ENCODE measurements at regions not wholly inside any gene's neighbourhood (a gene's known extent, or its start where the extent isn't known, plus 50 kb on each side); places are given as distances from the start of the nearest gene placed in this dataset.
"Not testable (repeated sequence)": the region's sequence is repeated elsewhere in the genome, so short reads cannot be mapped to it uniquely, and the experiment has no call there.

- not testable (repeated sequence) for DNase-seq (ENCODE audit: low spot score)
Measured at GRCh38 chr7:150101282-150101681, 221.9 kb upstream of the LRRC61 start.

DNA sequence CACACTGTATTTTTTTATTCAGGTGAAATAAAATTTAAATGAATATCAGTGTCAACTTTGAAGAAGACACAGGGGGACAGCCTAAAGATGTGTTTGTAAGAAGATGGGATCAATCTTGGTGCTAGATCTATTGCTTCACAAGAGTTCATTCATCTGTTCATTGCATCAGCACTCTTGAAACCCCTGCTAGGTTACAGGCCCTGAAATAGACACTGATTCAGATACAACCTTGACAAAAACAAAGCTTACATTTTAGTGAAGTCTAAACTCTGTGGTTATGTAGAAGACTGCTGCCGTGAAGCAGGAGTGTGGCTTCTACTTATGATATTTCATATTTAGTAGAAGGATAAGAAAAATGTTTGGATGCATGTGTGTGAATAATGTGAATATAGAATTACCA, 215.9 kb upstream of the LRRC61 start:
- not testable (repeated sequence) for DNase-seq (ENCODE audit: low spot score)

- not testable (repeated sequence) for DNase-seq (ENCODE audit: low spot score)
Measured at GRCh38 chr7:150110375-150110820, 212.8 kb upstream of the LRRC61 start.

- not testable (repeated sequence) for DNase-seq (ENCODE audit: low spot score)
Measured at GRCh38 chr7:150110882-150111281, 212.3 kb upstream of the LRRC61 start.

DNA sequence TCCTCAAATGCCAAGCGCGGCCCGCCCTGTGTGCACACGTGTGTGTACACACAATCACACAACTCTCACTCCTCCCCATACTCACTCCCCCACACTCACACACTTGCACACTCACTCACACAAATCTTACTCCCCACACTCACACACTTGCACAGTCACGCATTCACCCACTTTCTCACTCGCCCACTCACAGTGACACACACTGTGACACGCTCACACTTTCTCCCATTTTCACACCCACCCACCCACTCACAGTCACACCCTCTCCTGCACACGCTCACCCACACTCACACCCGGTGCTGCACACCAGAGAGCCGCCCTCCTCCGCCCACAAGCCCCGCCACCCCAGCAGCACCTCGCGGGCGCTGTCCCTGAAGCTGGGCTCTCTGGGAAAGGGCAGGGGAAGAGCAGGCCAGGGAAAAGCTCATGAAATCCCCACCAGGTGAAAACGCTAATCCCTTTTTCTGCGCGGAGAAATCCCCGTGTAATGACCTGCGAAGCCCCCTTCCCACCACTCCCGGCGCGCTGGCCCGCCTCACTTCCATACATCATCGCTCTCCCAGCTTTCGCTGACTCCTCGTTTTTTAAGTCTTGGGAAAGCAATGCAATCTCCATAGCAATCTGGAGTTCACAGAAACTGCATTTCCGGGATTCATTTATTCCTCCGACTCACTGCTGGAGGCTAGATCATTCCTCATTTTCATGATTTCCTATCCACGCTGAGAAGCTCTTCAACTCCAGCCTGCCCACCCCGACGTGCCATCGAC, 211.6 kb upstream of the LRRC61 start:
- not testable (repeated sequence) for DNase-seq (ENCODE audit: low spot score)

- DNase-seq (ENCODE audit: low spot score), result not testable (repeated sequence)
Measured at GRCh38 chr7:150113301-150113700, 209.9 kb upstream of the LRRC61 start.

- DNase-seq (ENCODE audit: low spot score), result not testable (repeated sequence)
Measured at GRCh38 chr7:150114591-150114990, 208.6 kb upstream of the LRRC61 start.

DNA sequence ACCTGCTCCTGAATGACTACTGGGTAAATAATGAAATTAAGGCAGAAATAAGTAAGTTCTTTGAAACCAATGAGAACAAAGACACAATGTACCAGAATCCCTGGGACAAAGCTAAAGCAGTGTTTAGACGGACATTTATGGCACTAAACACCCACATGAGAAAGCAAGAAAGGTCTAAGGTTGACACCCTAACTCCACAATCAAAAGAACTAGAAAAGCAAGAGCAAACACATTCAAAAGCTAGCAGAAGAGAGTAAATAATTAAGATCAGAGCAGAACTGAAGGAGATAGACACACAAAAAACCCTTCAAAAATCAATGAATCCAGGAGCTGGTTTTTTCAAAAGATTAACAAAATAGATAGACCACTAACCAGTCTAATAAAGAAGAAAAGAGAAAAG, 203.2 kb upstream of the LRRC61 start:
- not testable (repeated sequence) for DNase-seq (ENCODE audit: low spot score)

DNA sequence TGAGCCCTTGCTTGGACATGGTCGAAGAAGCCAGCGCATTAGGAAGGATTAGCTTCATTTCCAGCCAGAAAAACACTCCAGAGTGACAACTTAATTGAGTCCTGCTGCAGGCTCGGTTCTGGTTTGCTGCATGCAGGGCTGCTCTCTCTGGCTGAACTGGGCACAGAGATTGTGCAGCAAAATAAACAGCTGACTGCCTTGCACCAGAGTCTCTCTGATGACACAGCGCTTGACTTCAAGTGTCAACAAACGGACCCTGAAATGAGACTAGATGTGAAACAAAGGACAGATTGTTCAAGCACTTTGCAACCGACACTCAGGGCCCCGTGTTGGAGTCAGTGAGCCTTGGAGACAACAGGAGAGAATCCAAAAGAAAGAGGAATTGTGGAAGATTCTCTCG, 197.3 kb upstream of the LRRC61 start:
- not testable (repeated sequence) for DNase-seq (ENCODE audit: low spot score)

- DNase-seq (ENCODE audit: low spot score), result not testable (repeated sequence)
Measured at GRCh38 chr7:150134451-150134850, 188.7 kb upstream of the LRRC61 start.

- not testable (repeated sequence) for DNase-seq (ENCODE audit: low spot score)
Measured at GRCh38 chr7:150135620-150136190, 187.4 kb upstream of the LRRC61 start.

DNA sequence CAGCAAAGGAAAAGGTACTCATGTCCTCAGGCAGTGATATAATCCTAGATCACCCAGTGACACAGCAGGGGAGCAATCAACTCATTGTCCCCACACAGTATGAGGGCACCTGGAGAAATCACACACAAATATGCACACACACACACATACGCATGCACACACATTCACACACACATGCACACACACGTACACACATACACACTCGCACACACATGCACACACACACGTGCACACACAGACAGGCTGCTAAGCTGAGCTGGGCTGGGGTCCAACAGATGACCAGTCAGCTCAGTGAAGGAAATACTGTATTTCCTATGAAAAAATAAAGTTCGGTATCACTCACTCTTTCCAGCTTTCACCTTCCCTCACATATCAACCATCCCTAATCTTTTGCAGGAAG, 183.3 kb upstream of the LRRC61 start:
- not testable (repeated sequence) for DNase-seq (ENCODE audit: low spot score)

GRCh38 chr7:150141525-150142345, 181.4 kb upstream of the LRRC61 start:
- DNase-seq (ENCODE audit: low spot score), result not testable (repeated sequence)

GRCh38 chr7:150146124-150146523, 177.0 kb upstream of the LRRC61 start:
- not testable (repeated sequence) for DNase-seq (ENCODE audit: low spot score)

- DNase-seq (ENCODE audit: low spot score), result not testable (repeated sequence)
Measured at GRCh38 chr7:150147524-150147923, 175.6 kb upstream of the LRRC61 start.

DNA sequence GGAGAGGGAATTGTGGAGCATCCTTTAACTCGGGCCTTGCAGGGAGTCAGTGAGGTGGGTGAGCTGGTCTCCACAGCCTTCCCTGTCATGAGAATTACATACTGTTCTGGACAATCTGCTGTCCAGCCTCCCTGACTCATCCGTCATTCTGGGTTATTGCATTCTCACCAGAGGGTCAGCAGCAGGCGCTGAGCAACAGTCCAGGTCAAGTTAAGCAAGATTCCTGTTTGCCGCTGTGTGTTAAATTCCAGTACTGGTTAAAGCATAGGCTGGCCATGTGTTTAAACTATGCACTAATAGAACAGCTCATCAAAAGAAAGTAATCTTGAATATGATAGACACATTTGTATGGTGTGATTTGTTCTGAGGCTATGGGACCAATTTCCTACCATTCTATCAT, 167.1 kb upstream of the LRRC61 start:
- DNase-seq (ENCODE audit: low spot score), result not testable (repeated sequence)

- DNase-seq (ENCODE audit: low spot score), result not testable (repeated sequence)
Measured at GRCh38 chr7:150158696-150159095, 164.5 kb upstream of the LRRC61 start.

DNA sequence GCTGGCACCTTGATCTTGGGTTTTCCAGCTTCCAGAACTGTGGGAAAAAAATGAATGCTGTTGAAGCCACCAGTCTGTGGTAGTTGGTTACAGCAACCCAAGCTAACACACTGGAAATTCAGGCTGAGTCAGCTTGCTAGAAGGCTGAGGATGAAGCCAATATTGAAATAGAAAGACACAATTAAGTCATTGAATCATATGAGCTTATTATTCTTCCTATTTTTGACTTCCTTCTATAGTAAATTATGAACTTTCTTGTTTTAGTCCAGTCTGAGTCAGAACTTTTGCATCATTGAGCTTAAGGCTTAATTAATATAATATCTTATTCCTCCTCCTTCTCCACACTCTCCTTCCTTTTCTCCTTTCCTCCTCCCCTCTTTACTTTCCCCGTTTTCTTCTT, 153.6 kb upstream of the LRRC61 start:
- DNase-seq (ENCODE audit: low spot score), result not testable (repeated sequence)

DNA sequence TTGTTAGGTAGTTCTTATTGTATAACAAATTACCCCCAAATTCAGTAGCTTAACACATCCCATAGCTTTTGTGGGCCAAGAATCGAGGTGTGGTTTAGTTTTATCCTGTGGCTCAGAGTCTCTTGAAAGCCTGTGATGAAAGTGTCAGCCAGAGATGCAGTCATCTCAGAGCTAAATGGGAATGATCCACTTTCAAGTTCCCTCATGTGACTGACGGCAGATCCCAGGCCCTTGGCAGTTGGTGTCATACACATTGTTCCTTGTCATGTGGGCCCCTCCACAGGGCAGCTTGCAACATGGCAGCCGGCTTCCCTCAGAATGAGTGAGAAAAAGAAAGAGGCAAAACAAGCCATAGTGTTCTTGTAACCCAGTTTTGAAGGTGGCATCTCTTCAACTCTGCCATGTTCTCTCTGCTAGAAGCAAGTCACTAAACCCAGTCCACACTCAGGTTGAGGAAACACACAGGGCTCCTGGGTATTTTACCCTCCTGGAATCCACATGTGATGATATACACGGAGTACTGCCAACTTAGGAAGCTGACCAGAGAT, 153.1 kb upstream of the LRRC61 start:
- not testable (repeated sequence) for DNase-seq (ENCODE audit: low spot score)

DNA sequence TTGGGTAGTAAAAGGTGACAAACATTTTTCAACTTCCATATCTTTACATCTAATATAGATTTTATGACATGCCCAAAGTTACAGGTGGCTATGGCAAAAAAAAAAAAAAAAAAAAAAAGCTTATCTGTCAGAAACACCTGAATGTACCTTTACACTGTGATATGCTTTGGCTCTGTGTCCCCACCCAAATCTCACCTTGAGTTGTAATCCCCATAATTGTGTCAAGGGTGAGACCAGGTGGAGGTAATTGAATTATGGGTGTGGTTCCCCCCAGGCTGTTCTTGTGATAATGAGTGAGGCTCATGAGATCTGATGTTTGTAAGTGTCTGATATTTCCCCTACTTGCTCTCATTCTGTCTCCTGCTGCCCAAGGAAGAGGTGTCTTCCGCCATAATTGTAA, 139.6 kb upstream of the LRRC61 start:
- DNase-seq (ENCODE audit: low spot score), result not testable (repeated sequence)

GRCh38 chr7:150189963-150190362, 133.2 kb upstream of the LRRC61 start:
- not testable (repeated sequence) for DNase-seq (ENCODE audit: low spot score)

DNA sequence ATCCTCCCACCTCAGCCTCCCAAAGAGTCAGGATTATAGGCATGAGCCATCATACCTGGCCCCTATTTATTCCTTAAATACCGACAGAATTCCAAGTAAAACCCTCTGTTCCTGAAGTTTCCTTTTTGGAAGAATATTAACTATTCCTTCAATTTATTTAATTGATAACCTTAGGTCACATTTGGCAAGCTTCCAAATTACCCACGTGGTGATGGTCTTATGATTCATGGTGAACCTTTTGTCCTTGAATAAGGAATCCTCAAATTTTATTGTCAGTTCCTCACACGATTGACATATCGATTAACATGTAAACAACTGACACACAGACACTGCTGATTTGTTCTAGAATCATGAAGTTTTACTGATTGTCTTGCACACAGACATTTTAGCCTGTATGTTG, 130.6 kb upstream of the LRRC61 start:
- not testable (repeated sequence) for DNase-seq (ENCODE audit: low spot score)
